Fibroblast of lung (primary cell): ENCODE measurements at regions not wholly inside any gene's neighbourhood (a gene's known extent, or its start where the extent isn't known, plus 50 kb on each side); places are given as distances from the start of the nearest gene placed in this dataset.

Experiments
- DNase-seq, 2 donors: peaks; one replicate each; pipeline versions ENCODE4 v3.0.0 to v3.0.0-alpha.2; 2010; ENCODE audit warnings: low read depth in 2 of 2
- H2AFZ ChIP-seq: 2 replicates; pipeline ENCODE4 v1.5.1; 2012; ENCODE audit warnings: low read length, control low read depth, inconsistent platforms
- H3K27ac ChIP-seq: 2 replicates; pipeline ENCODE4 v1.5.1; 2011; ENCODE audit warnings: low read length, control low read depth; ENCODE audit not compliant: insufficient read depth
- H3K27me3 ChIP-seq: 2 replicates; pipeline ENCODE4 v1.5.1; 2011; ENCODE audit warnings: mild to moderate bottlenecking, low read length; ENCODE audit not compliant: control insufficient read depth, insufficient read depth
- H3K36me3 ChIP-seq: 2 replicates; pipeline ENCODE4 v1.5.1; 2011; ENCODE audit warnings: low read length; ENCODE audit not compliant: control insufficient read depth, insufficient read depth
- H3K4me1 ChIP-seq: 2 replicates; pipeline ENCODE4 v1.5.1; 2011; ENCODE audit warnings: low read length; ENCODE audit not compliant: control insufficient read depth, insufficient read depth; ENCODE audit errors: extremely low read depth
- H3K4me2 ChIP-seq: 2 replicates; pipeline ENCODE4 v1.5.1; 2011; ENCODE audit warnings: low read length, control low read depth; ENCODE audit not compliant: insufficient read depth; ENCODE audit errors: extremely low read depth
- H3K4me3 ChIP-seq, 4 experiments: fragments of 200-600 bp in 1 of 4; sonication (generic) in 1 of 4; replicated peaks in 1 of 4; 2 replicates each; pipeline ENCODE4 v1.5.1; 2011 to 2016; ENCODE audit warnings: low read length in 4 of 4, low read depth in 3 of 4, mild to moderate bottlenecking in 3 of 4, control low read depth in 2 of 4, inconsistent platforms in 1 of 4, mixed read lengths in 1 of 4; ENCODE audit not compliant: insufficient read depth in 1 of 4; ENCODE audit errors: control extremely low read depth in 1 of 4
- H3K79me2 ChIP-seq: 2 replicates; pipeline ENCODE4 v1.5.1; 2012; ENCODE audit warnings: mild to moderate bottlenecking, low read length, inconsistent platforms; ENCODE audit not compliant: control insufficient read depth, insufficient read depth
- H3K9ac ChIP-seq: 2 replicates; pipeline ENCODE4 v1.5.1; 2011; ENCODE audit warnings: mild to moderate bottlenecking, low read length, control low read depth; ENCODE audit not compliant: insufficient read depth
- H3K9me3 ChIP-seq: 2 replicates; pipeline ENCODE4 v1.5.1; 2012; ENCODE audit warnings: low read depth, low read length; ENCODE audit not compliant: control insufficient read depth, insufficient read depth
- H4K20me1 ChIP-seq: 2 replicates; pipeline ENCODE4 v1.5.1; 2011; ENCODE audit warnings: low read length; ENCODE audit not compliant: control insufficient read depth, insufficient read depth; ENCODE audit errors: extremely low read depth
- CTCF ChIP-seq, 2 donors: IDR thresholded peaks in 1 of 2; conservative IDR thresholded peaks in 1 of 2; 1 replicate in 1 of 2; 2 replicates in 1 of 2; pipeline ENCODE4 v1.5.1; 2011 to 2012; ENCODE audit warnings: low read length in 2 of 2, control low read depth in 1 of 2, inconsistent platforms in 1 of 2, low read depth in 1 of 2, mild to moderate bottlenecking in 1 of 2
- EZH2 ChIP-seq: IDR thresholded peaks from 2 replicates; pipeline ENCODE4 v1.5.1; 2012; ENCODE audit warnings: low read length, control low read depth, mild to moderate bottlenecking; ENCODE audit errors: missing control alignments

DNA sequence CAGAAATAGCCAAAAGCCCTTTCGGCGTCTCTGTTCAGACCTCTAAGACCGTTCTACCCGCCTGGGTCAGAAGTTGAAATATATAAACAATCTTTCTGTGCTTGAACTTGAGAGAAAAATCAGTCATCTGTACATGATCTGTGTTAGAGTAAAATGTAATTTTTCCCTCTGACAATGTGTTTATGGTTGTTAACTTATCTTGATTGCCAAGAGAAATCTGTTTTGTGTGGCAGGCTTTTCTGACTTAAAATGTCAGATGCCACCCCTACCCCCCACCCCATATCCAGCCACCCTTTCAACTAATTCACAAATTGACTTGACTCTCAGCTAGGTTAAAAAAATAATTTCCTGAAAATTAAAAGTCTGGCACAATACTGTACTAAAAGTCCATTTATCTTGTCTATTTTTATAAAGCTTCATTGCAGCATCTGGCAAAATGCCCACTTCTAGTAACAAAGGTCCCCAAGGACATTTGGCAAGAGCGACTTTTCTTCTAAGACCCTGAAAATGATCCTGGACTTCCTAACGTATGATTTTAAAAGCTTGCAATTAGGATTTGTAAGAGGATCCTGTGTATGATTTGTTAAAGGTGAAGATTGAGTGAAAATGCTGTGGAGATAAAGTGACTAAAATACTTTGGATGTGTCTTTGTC is 304.2 kb downstream of the EPHA4 start:
- Histone ChIP-seq H3K4me3 (no peak overlapping the region), H3K36me3 (no peaks in the 10 kb centered on the region), H3K4me2 (no peak overlapping the region), H3K27ac (no peak overlapping the region), H3K9me3 (no peaks in the 10 kb centered on the region), H3K4me1 (no peaks in the 10 kb centered on the region), H3K27me3 (no peaks in the 10 kb centered on the region), H3K79me2 (no peaks in the 10 kb centered on the region), H3K9ac (no peak overlapping the region), H4K20me1 (no peaks in the 10 kb centered on the region), H2AFZ (no peak overlapping the region)
- DNase-seq, result no peak
- TF ChIP-seq CTCF (conservative IDR thresholded peaks at IDR 0.05 in 1 of 2, IDR thresholded peaks at IDR 0.05 in 1 of 2; ENCODE audit: low read depth in 1 of 2, low read length in 2 of 2), result no peak
- no peak for TF ChIP-seq EZH2

DNA sequence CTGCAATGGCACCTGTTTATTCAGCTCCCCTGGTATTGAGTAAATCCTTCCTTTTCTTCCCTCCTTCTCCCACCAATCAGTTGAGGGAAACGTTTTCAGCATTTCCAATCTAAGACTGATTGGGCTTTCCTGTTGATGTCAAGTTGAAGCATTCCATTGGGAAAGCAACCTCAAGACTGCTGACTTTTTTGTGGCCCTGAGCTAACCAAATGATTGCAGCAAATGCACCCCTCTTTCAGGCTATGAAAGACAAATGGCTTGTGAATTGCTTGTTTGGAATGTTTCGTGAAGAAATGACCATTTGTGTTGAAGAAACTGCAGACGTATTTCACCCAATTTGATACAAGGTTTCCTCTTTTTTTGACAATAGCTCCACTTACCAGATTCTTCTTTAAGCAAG is 303.5 kb downstream of the EPHA4 start:
- no peak overlapping the region for H3K9ac ChIP-seq
- no peaks in the 10 kb centered on the region for H4K20me1 ChIP-seq
- no peak overlapping the region for H2AFZ ChIP-seq
- H3K4me2 ChIP-seq, result no peak overlapping the region
- no peaks in the 10 kb centered on the region for H3K9me3 ChIP-seq
- H3K27ac ChIP-seq, result no peak overlapping the region
- no peaks in the 10 kb centered on the region for H3K27me3 ChIP-seq
- no peaks in the 10 kb centered on the region for H3K79me2 ChIP-seq
- H3K4me1 ChIP-seq, result no peaks in the 10 kb centered on the region
- H3K4me3 ChIP-seq, result no peak overlapping the region
- TF ChIP-seq CTCF (conservative IDR thresholded peaks at IDR 0.05 in 1 of 2, IDR thresholded peaks at IDR 0.05 in 1 of 2; ENCODE audit: low read depth in 1 of 2, low read length in 2 of 2) (no peak), EZH2 (no peak)
- H3K36me3 ChIP-seq, result no peaks in the 10 kb centered on the region
- DNase-seq, result peak in 1 of 2 donors; percentile 56

DNA sequence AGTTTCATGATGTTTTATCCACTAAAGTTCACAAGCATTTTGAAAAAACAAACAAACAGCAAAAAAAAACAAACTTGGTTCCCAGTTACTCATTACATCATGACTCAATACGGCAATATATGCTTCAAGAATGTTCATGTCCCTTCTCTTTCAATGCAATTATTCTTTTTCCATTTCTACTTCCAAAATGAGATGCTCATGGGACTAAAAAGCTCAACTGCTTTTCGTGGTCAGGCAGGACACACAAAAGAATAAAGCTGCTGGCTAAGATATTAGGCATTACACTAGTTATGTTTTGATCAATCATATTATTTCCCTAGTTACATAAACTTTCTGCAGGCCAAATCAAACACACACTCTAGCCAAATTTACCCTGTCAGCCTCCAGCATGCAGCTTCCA is 301.3 kb downstream of the EPHA4 start:
- H3K4me2 ChIP-seq, result no peak overlapping the region
- no peak overlapping the region for H2AFZ ChIP-seq
- peak; percentile 15 to 17 for DNase-seq
- H3K9ac ChIP-seq, result no peak overlapping the region
- H3K4me1 ChIP-seq, result no peaks in the 10 kb centered on the region
- H3K79me2 ChIP-seq, result no peaks in the 10 kb centered on the region
- no peak for TF ChIP-seq EZH2
- no peak for TF ChIP-seq CTCF (conservative IDR thresholded peaks at IDR 0.05 in 1 of 2, IDR thresholded peaks at IDR 0.05 in 1 of 2; ENCODE audit: low read depth in 1 of 2, low read length in 2 of 2)
- no peaks in the 10 kb centered on the region for H3K27me3 ChIP-seq
- H3K4me3 ChIP-seq, result no peak overlapping the region
- no peaks in the 10 kb centered on the region for H3K9me3 ChIP-seq
- no peak overlapping the region for H3K27ac ChIP-seq
- no peaks in the 10 kb centered on the region for H3K36me3 ChIP-seq
- H4K20me1 ChIP-seq, result no peaks in the 10 kb centered on the region
